Peyer's patch (tissue), 4 donors: ENCODE measurements at regions not wholly inside any gene's neighbourhood (a gene's known extent, or its start where the extent isn't known, plus 50 kb on each side); places are given as distances from the start of the nearest gene placed in this dataset.

Source experiments
- DNase-seq, 3 donors: peaks; one replicate each; pipeline ENCODE4 v3.0.0-alpha.2; 2017 to 2019
- H3K27ac ChIP-seq, 4 donors: fragments of 200-600 bp; sonication (generic); one replicate each; pipeline ENCODE4 v1.5.1; 2016 to 2019
- H3K27me3 ChIP-seq, 2 donors: fragments of 200-600 bp; sonication (generic); one replicate each; pipeline ENCODE4 v1.5.1; 2019
- H3K36me3 ChIP-seq, 3 donors: fragments of 200-600 bp; sonication (generic); one replicate each; pipeline ENCODE4 v1.5.1; 2016 to 2019
- H3K4me1 ChIP-seq, 4 donors: fragments of 200-600 bp; sonication (generic); one replicate each; pipeline ENCODE4 v1.5.1; 2016 to 2019
- H3K4me3 ChIP-seq, 4 donors: fragments of 200-600 bp; sonication (generic); 1 replicate in 3 of 4; 2 replicates in 1 of 4; pipeline ENCODE4 v1.5.1; 2016 to 2019; ENCODE audit warnings: mild to moderate bottlenecking in 1 of 4
- H3K9me3 ChIP-seq, 4 donors: fragments of 200-600 bp; sonication (generic); one replicate each; pipeline ENCODE4 v1.5.1; 2016 to 2019; ENCODE audit warnings: mild to moderate bottlenecking in 1 of 4
- POLR2A ChIP-seq, 2 donors: fragments of 450-650 bp; IDR thresholded peaks; one replicate each; pipeline ENCODE4 v1.5.1; 2017; ENCODE audit warnings: antibody characterized with exemption in 2 of 2, mild to moderate bottlenecking in 2 of 2, moderate library complexity in 2 of 2
- TF ChIP-seq, protein P1 (sequence below), 6 experiments: fragments of 450-650 bp in 4 of 6; fragments of 200-600 bp in 2 of 6; sonication (generic) in 1 of 6; IDR thresholded peaks; one replicate each; pipeline ENCODE4 v1.5.1; 2017 to 2019; ENCODE audit warnings: antibody characterized with exemption in 6 of 6, mild to moderate bottlenecking in 3 of 6, moderate library complexity in 1 of 6

DNA sequence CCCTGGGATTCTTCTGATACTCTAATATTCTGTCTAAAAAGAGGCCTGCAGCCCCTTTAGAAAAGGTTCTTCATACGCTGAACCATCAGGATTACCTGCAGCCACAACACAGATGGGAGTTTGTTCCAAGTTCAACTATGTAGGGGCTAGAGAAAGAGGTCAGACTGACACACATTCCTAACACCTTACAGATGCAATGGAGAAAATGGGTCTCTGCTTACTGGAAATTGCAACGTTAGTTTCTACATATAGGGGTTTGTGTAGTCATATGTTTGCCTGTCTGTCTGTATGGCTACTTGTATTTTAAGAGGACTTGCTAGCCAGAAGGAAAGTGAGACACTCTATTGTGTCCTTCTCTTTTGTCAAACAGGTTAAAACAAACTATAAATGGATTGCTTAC, 618.5 kb downstream of the INHBA start:
- Histone ChIP-seq H3K4me1 (no peaks in the 10 kb centered on the region), H3K9me3 (no peaks in the 10 kb centered on the region), H3K36me3 (no peaks in the 10 kb centered on the region), H3K27me3 (no peaks in the 10 kb centered on the region), H3K27ac (no peak overlapping the region), H3K4me3 (no peak overlapping the region)
- DNase-seq, result no peak
- TF ChIP-seq POLR2A (IDR thresholded peaks at IDR 0.05), result no peak
- TF ChIP-seq, protein P1, sequence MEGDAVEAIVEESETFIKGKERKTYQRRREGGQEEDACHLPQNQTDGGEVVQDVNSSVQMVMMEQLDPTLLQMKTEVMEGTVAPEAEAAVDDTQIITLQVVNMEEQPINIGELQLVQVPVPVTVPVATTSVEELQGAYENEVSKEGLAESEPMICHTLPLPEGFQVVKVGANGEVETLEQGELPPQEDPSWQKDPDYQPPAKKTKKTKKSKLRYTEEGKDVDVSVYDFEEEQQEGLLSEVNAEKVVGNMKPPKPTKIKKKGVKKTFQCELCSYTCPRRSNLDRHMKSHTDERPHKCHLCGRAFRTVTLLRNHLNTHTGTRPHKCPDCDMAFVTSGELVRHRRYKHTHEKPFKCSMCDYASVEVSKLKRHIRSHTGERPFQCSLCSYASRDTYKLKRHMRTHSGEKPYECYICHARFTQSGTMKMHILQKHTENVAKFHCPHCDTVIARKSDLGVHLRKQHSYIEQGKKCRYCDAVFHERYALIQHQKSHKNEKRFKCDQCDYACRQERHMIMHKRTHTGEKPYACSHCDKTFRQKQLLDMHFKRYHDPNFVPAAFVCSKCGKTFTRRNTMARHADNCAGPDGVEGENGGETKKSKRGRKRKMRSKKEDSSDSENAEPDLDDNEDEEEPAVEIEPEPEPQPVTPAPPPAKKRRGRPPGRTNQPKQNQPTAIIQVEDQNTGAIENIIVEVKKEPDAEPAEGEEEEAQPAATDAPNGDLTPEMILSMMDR (IDR thresholded peaks at IDR 0.05), result no peak

GRCh38 chr7:41069635-41070034, 633.3 kb downstream of the INHBA start:
- Histone ChIP-seq H3K4me3 (no peak overlapping the region), H3K4me1 (no peaks in the 10 kb centered on the region), H3K36me3 (no peaks in the 10 kb centered on the region), H3K27ac (no peak overlapping the region), H3K27me3 (no peaks in the 10 kb centered on the region), H3K9me3 (no peaks in the 10 kb centered on the region)
- TF ChIP-seq, protein P1 (IDR thresholded peaks at IDR 0.05), result no peak
- no peak for TF ChIP-seq POLR2A (IDR thresholded peaks at IDR 0.05)
- DNase-seq, result no peak

- TF ChIP-seq, protein P1 (IDR thresholded peaks at IDR 0.05), result no peak
- no peak for TF ChIP-seq POLR2A (IDR thresholded peaks at IDR 0.05)
- H3K4me1 ChIP-seq, result no peaks in the 10 kb centered on the region
- no peaks in the 10 kb centered on the region for H3K27me3 ChIP-seq
- H3K9me3 ChIP-seq, result no peaks in the 10 kb centered on the region
- DNase-seq, result no peak
- no peak overlapping the region for H3K27ac ChIP-seq
- H3K36me3 ChIP-seq, result no peaks in the 10 kb centered on the region
- H3K4me3 ChIP-seq, result no peak overlapping the region
Measured at GRCh38 chr7:41067576-41067975, 635.3 kb downstream of the INHBA start.

GRCh38 chr7:41065663-41066062, 637.2 kb downstream of the INHBA start:
- no peak overlapping the region for H3K4me3 ChIP-seq
- H3K36me3 ChIP-seq, result no peaks in the 10 kb centered on the region
- H3K4me1 ChIP-seq, result no peaks in the 10 kb centered on the region
- H3K27me3 ChIP-seq, result no peaks in the 10 kb centered on the region
- no peak overlapping the region for H3K27ac ChIP-seq
- TF ChIP-seq, protein P1 (IDR thresholded peaks at IDR 0.05), result no peak
- no peak for TF ChIP-seq POLR2A (IDR thresholded peaks at IDR 0.05)
- DNase-seq, result no peak
- no peaks in the 10 kb centered on the region for H3K9me3 ChIP-seq

DNA sequence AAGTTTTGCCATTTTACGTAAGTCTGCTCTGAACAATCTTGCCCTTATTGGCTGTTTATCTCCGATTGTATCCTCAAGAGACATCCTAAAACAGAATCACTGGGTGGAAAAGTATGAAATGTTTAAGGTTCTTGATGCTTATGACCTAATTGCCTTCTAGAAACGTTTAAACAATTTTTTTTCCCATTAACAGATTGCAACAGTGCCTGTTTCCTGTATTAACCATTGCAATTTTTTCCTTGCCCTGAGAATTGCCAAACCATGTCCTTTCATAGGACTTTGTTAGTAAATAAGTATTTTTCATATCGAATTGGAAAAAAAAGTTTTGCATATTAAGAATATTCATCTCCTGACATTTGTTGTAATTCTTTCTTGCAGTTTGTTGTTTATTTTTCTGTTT, 639.8 kb downstream of the INHBA start:
- H3K27ac ChIP-seq, result no peak overlapping the region
- no peaks in the 10 kb centered on the region for H3K27me3 ChIP-seq
- DNase-seq, result no peak
- H3K36me3 ChIP-seq, result no peaks in the 10 kb centered on the region
- no peaks in the 10 kb centered on the region for H3K4me1 ChIP-seq
- H3K4me3 ChIP-seq, result no peak overlapping the region
- H3K9me3 ChIP-seq, result no peaks in the 10 kb centered on the region
- TF ChIP-seq POLR2A (IDR thresholded peaks at IDR 0.05), result no peak
- TF ChIP-seq, protein P1 (IDR thresholded peaks at IDR 0.05), result no peak

- no peak for DNase-seq
- Histone ChIP-seq H3K4me3 (no peak overlapping the region), H3K36me3 (no peaks in the 10 kb centered on the region), H3K27me3 (no peaks in the 10 kb centered on the region), H3K4me1 (no peaks in the 10 kb centered on the region), H3K27ac (no peak overlapping the region), H3K9me3 (no peaks in the 10 kb centered on the region)
- TF ChIP-seq, protein P1 (IDR thresholded peaks at IDR 0.05), result no peak
- no peak for TF ChIP-seq POLR2A (IDR thresholded peaks at IDR 0.05)
Measured at GRCh38 chr7:41060796-41061195, 642.1 kb downstream of the INHBA start.
